GM19452 (cell line): ENCODE measurements at regions not wholly inside any gene's neighbourhood (a gene's known extent, or its start where the extent isn't known, plus 50 kb on each side); places are given as distances from the start of the nearest gene placed in this dataset.
A peak's percentile ranks its signal among the peaks of the same experiment; 100 is the strongest.
"Not testable (repeated sequence)": the region's sequence is repeated elsewhere in the genome, so short reads cannot be mapped to it uniquely, and the experiment has no call there.

Source experiments
- ATAC-seq: cut with Tn5 transposase; IDR thresholded peaks from one replicate; pipeline ENCODE4 v1.9.1; 2021; ENCODE audit not compliant: unreplicated experiment

DNA sequence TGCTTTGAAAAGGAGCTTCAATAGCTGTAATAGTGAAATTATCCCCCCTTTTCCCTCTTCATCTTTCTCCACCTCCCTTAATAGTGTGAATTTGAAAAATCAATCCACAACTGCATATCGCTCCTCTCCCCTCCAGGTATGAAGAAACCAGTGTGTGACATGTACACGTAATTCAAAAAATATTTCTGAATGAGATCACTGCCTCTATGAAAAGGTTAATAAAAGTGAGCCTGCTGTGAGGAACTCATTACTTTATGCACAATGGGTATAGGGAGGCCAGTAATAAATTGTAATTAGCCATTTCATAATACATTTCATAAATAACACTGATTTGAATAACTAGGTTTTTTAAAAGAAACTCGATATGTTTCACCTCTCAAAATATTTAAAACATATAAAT, 209.0 kb upstream of the KYNU start:
- ATAC-seq: no peak

DNA sequence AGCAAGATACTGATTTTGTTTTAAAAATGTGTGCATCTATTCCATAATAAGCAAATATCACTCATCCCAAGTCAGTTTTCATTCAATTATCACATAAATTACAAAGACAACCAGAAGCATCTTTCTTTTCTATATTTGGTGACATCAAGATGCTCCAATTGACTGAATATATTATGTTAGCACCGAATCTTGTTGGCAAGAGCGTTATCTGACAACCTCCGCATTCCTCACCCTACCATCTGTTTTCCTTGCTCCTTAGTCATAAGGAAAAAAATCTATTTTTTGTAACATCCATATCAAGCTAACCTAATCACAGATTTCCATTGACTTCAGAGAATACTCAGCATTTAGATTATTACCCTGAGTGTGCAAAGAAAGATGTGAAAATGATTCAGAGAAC, 212.2 kb upstream of the KYNU start:
- no peak for ATAC-seq

DNA sequence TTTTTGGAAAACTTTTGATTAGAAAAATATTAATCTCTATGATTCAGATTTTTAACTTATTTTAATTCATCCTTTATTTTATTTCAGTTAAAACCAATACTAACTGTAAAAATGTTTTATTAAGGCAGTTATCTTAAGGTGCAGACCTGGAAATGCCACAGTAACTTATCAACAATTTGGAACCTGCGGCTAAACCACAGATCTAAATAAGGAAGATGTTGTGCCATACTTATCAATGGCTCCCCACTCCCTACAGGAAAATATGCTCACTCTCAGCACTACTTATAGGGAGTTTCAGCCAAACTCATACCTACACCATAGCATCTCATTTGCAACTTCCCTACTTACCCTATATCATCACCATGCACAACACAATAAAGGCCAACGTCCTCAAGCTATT, 226.9 kb upstream of the KYNU start:
- no peak for ATAC-seq

DNA sequence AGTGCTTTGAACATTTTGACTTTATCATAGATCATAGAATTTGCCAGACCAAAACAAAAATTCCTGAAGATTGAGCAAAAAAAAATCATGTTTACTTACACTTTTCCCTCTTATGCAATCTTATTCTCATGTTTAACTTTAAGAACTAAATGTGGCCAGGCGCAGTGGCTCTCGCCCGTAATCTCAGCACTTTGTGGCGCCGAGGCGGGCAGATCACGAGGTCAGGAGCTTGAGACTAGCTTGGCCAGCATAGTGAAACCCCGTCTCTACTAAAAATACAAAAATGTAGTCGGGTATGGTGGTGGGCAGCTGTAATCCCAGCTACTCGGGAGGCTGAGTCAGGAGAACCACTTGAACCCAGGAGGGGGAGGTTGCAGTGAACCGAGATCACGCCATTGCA, 227.9 kb upstream of the KYNU start:
- ATAC-seq: no peak

DNA sequence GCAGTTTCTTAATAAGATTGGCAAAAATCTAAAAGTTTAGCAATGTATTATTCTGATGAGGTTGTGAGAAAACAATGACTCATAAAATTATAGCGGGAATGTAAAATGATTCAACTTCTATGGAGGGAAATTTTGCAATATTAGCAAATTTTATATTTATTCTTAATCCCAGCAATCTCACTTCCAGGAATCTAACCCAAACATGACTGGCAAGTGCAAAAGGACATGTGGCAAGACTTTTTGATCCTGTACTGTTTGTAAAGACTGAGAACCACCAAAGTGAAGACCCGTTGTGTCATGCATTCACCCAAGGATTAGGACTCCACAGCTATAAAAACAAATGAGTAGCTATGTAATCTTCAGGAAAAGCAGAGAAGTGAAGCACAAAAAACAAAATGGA, 234.8 kb upstream of the KYNU start:
- ATAC-seq: no peak

DNA sequence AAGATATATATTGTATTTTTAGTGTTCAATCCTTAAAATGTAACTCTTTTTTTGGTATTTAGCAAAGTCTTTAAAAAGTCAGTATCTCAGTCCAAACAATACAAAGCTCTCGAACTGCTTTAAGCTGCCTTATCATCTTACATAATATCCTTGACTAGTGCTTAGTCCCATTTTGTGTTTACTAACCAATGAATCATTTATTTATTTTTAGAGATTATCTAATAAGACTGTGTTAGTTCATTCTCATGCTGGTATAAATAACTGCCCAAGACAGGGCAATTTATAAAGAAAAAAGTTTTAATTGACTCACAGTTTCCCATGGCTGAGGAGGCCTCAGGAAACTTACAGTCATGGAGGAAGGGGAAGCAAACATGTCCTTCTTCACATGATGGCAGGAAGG, 248.3 kb upstream of the KYNU start:
- no peak for ATAC-seq

DNA sequence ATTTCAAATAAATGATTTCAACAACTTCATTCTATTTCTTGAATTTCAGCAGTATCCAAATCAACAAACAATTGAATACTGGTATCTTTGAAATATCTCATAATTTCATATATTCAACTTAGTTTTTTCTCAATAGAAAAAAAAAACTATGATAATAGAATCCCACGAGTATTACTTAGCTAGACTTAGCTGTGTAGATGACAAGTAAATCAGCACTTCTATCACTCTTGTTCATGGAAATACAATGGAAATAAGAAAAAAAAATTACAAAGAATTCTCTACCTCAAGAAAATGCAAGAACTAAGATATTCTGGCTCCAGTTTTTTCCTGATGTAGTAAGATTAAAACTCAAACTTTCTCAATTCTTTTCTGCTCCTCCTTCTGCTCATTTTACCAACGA, 256.2 kb upstream of the KYNU start:
- no peak for ATAC-seq

DNA sequence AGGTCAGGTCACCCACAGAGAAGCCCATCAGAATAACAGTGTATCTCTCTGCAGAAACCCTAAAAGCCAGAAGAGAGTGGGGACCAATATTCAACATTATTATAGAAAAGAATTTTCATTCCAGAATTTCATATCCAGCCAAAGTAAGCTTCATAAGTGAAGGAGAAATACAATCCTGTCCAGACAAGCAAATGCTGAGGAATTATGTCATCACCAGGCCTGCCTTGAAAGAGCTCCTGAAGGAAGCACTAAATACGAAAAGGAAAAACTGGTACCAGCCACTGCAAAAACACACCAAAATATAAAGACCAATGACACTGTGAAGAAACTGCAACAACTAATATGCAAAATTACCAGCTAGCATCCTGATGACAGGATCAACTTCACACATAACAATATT, 260.0 kb upstream of the KYNU start:
- ATAC-seq: no peak

DNA sequence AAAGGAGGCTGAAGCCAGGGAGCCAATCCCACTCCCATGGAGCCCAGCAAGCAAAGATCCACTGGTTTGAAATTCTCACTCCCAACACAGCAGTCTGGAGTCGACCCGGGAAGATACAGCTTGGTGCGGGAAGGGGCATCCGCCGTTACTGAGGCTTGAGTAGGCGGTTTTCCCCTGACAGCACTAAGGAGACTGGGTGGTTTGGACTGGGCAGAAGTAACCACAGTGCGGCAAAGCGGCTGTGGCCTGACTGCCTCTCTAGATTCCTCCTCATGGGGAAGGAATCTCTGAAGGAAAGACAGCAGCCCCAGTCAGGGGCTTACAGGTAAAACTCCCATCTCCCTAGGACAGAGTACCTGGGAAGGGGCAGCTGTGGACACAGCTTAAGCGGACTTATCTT, 261.6 kb upstream of the KYNU start:
- ATAC-seq: no peak

DNA sequence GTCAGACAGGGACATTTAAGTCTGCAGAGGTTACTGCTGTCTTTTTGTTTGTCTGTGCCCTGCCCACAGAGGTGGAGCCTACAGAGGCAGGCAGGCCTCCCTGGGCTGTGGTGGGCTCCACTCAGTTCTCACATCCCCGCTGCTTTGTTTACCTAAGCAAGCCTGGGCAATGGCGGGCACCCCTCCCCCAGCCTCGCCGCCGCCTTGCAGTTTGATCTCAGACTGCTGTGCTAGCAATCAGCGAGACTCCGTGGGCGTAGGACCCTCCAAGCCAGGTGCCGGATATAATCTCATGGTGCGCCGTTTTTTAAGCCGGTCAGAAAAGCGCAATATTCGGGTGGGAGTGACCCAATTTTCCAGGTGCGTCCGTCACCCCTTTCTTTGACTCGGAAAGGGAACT, 264.3 kb upstream of the KYNU start:
- ATAC-seq: not testable (repeated sequence)

DNA sequence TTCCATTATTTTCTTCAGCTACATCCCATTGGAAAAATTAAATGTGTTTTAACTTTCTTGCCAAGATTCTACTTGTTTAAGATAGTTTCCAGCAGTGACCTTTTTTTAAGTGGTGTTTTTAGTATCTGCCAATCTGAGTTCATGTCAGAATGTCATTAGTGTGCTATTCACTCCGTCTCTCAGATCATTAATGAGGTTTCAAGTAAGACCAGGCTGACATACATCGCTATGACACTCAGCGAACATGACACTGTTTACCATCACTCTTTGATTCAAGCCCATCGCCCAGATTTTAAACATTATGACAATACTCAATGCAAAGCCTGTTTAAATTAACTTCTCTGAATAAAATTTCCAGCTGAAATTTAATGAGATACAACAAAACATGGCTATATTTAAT, 272.0 kb upstream of the KYNU start:
- ATAC-seq: no peak

DNA sequence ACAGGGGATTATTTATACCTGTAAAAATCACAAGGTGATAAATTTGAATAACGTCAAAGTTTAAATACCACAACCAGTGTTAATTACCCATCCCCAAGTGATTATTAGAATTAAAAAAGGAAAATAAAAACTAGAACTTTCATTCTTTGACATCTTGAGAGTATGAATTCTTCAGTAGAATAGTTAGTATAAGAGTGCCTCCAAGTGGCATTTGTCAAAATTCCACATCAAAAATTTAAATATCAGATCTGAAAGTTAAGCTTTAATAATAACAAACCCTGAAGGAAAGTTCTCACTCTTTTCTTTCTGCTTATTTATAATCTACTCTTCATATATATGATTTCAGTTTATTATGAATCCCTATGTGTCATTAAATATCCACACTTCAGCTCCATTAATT, 273.7 kb upstream of the KYNU start:
- ATAC-seq: no peak

DNA sequence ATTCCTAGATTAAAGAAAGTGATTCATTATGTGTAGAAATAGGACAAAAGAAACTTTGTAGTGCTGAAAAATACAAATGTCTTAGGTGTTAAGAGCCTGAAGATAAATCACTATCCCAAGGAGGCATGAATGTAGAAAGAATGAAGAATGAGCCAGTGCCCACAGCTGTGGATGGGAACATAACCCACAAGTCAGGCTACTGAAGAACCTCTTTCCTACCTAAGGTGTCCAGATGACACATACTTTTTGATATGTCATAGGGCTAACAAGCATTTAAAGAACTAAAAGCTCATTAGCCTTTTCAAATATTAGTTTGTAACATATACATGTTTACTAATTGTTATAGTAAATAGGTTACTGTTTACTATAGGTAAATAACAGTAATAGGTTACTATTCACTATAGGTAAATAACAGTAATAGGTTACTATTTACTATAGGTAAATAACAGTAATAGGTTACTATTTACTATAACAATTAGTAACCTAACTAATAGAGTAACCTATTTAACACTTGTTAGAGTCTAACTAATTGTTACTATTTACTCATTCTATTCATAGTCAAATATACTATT, 275.0 kb upstream of the KYNU start:
- peak; percentile 59 for ATAC-seq

DNA sequence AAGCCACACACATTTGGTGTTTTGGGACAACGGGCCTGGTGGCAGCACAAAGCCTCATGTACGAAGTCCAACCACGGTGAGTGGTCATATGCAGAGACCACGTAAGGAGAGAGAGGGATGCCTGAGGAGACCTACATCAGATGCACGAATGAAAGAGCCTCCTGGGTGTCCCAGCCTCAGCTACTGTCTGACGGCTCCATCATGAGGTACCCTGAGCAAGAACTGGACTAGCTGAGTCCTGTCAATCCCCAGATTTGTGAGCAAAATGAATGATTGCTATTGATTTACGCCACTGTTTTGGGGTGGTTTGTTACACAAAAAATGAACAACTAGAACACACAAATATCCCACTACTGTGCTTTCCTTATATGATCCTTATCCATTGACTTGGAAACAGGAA, 275.7 kb upstream of the KYNU start:
- ATAC-seq: no peak

DNA sequence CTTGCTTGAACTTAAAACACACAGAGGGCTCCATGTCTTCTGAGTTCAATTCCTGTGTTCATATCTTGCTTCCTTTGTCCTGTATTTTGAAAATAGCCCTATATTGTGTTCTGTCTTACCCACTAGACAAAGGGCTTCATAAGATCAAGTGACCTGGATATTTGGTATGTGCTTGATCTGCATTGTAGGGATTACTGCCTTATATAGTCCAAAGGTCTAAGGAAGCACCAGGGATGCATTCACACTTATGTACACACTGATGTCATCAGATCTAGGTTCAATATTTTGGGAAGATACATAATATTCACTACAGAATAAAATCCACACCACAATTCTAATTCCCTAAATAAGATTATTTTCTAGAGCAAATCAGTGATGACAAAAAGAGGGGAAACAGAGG, 278.0 kb upstream of the KYNU start:
- no peak for ATAC-seq

DNA sequence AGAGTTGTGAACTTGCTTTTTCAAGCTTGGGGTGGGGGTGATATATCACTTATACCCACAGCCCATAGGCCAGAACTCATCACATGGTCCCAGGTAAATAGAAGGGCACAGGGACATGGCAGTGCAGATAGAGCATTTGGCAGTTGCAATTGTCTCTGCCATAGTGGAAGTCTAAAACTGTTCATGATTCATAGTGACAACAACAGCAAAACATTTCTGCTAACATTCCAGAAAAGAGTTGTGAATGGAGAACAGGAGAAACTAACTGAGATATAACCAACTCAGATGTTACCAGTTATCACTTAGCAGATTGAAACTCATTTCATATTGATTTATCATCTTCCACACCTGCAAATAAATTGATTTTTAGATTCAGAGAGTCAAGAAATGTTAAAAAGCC, 278.6 kb upstream of the KYNU start:
- ATAC-seq: no peak

DNA sequence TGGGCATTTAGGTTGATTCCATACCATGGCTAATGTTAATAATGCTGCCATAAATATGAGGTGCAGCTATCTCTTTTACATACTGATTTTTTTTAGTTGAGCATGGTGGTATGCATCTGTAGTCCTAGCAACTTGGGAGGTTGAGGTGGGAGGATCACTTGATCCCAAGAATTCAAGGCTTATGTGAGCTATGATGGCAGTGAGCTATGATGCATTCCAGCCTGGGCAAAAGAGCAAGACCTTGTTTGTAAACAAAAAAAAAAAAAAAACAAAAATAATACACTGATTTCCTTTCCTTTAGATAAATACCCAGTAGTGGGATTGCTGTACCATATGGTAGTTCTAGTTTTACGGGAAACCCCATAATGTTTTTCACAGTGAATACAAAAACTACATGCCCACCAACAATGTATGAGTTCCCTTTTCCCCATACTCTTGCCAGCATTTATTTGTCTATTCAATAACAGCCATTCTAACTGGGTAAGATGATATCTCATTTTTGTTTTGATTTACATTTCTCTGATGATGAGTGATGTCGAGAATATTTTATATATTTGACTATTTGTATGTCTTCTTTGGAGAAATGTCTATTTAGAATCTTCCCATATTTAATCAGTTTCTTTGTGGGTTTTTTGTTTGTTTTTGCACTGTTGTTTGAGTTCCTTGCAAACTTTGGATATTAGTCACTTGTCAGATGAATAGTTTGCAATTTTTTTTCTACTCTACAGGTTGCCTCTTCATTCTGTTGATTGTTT, 281.0 kb upstream of the KYNU start:
- ATAC-seq: no peak

DNA sequence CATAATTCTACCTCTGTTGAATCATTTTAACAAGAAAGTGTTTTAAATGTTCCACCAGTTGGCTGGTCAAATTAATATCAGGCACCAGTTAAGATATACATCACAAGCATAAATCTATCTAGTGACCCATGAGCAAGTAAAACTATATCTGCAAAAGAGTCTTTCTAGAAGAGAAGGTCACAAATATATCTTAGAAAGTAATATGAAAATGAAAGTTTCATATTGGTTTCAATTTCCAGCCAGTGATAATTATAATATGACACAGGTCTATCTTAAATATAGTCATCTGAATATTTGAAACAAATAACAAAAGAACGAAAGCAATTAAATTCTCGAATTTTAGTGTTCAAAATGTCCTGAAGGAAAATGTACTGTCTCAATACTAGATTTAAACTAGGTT, 282.5 kb upstream of the KYNU start:
- ATAC-seq: no peak

DNA sequence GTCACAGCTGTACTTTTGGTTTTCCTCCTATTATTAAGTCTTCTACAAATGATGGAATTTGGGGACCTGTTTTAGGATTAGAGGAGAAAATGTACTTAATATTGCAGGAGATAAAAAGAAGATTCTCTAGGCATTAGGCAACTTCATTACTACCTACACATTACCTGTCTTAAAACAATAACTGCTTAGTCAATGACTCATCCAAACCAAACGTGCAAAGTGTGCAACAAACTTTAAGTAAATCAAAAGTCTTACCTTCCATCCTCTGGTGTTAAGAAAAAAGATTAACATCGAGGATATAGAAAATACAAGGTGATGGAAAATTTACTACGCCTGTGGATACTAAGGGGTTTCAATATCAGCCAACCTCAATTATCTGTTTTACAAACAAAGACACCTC, 285.3 kb upstream of the KYNU start:
- no peak for ATAC-seq

DNA sequence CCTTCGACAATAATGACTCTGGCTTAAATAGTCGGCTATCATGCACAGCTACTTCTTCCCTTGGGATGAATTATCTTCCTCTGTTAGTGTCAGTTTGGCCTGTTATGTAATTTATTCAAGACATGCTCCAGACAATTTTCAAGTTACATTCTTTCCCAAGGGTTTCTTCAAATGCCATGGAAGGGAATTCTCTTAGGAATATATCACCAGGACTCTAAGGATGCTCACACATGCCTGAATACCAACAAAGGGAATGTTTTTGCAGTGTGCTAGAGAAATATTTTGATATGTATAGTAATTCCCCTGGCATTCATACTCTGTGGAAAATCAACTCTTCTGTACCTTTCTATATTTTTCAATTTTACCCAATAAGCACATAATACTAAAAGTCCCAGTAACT, 286.0 kb upstream of the KYNU start:
- ATAC-seq: no peak

DNA sequence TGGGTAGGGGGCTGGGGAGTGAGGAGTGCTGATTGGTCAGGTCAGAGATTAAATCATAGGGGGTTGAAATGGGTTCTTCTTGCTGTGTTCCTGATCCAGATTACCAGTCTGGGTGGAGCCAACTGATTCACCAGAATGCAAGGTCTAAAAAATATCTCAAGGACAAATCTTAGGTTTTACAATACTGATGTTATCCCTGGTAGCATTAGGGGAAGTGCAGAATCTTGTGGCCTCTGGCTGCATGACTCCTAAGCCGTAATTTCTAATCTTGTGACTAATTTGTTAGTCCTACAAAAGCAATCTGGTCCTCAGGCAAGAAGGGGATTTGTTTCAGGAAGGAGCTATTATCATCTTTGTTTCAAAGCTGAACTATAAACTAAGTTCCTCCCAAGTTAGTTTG, 289.2 kb upstream of the KYNU start:
- ATAC-seq: no peak

DNA sequence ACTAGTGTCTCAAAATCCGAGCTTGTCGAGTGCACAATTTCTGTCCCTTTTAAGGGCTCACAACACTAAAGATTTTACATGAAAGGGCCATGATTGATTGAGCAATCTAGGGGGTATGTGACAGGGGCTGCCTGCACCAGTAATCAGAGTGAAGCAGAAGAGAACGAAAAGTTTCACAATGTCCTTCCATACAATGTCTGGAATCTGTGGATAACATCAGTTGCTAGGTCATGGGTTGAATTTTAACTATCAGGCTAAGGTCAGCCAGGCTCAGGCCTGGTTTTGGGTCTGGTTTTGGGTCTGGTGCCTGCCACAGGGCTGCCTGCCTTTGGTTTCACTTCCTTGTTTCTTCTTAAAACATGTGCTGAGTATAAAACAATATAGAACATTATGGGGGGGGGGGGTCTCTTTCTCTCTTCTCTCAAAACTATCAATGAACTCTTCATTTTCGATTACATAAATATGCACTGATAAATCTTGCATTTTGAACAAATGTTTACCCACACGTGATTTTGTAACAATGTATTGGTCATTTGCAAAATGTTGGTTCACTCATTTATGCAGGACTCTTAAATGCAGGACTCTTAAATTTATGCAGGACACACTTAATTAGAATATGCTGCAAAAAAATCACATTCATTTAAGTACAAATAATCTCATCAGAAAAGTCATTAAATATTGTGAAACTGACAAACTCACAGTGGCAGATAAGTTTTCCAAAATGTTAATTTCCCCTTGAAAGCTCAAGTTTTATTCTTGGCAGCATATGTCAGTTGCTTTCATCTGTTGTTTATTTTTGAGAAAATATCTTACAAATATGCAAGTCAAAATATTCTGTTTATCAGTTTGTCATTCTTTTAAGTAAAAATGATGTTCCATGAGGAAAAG, 290.5 kb upstream of the KYNU start:
- no peak for ATAC-seq
